Breast epithelium (tissue), 3 donors: ENCODE measurements at regions not wholly inside any gene's neighbourhood (a gene's known extent, or its start where the extent isn't known, plus 50 kb on each side); places are given as distances from the start of the nearest gene placed in this dataset.

ENCODE experiments used
- CTCF ChIP-seq, 3 donors: fragments of 450-650 bp; IDR thresholded peaks; one replicate each; pipeline ENCODE4 v1.5.1; 2016 to 2017; ENCODE audit warnings: antibody characterized with exemption in 3 of 3, mild to moderate bottlenecking in 3 of 3, moderate library complexity in 3 of 3
- POLR2A ChIP-seq: fragments of 450-650 bp; IDR thresholded peaks from one replicate; pipeline ENCODE4 v1.6.1; 2016; ENCODE audit warnings: antibody characterized with exemption, mild to moderate bottlenecking, moderate library complexity

DNA sequence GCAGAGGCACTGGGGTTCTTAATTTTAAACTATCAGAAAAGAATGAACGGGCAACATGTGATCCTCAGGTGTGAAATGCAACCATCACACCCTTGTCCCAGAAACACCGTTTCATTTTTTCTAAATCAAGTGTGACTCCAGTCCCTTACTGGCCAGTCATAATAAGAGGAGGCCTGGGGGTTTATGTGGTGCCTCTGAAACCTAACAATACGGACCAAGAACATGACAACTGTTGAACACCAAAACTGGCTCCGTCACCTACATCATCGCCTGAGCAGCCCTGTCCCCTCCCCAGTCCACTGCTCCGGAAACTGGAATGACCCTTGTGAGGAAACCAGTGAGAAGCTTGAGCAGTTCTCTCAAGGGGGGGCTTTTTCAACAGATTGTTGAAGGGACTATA is 55.9 kb upstream of the KIF26B start:
- TF ChIP-seq CTCF (IDR thresholded peaks at IDR 0.05), result no peak
- no peak for TF ChIP-seq POLR2A
